Cardiac muscle cell (in vitro differentiated cells and primary cell): ENCODE measurements at regions not wholly inside any gene's neighbourhood (a gene's known extent, or its start where the extent isn't known, plus 50 kb on each side); places are given as distances from the start of the nearest gene placed in this dataset.

Experiments used
- DNase-seq, 2 donors: peaks; one replicate each; pipeline versions ENCODE4 v3.0.0 to v3.0.0-alpha.2; 2010 to 2017; ENCODE audit warnings: low read depth in 1 of 2, low spot score in 1 of 2
- H3K27ac ChIP-seq: fragments of 200-600 bp; sonication (generic); 2 replicates; pipeline ENCODE4 v1.5.1; 2016
- H3K27me3 ChIP-seq: fragments of 200-600 bp; sonication (generic); 2 replicates; pipeline ENCODE4 v1.6.0; 2016; ENCODE audit warnings: control low read depth
- H3K36me3 ChIP-seq: fragments of 200-600 bp; sonication (generic); 2 replicates; pipeline ENCODE4 v1.5.1; 2016; ENCODE audit warnings: control low read depth
- H3K4me1 ChIP-seq: fragments of 200-600 bp; sonication (generic); 2 replicates; pipeline ENCODE4 v1.8.1; 2017; ENCODE audit warnings: low read depth, mild to moderate bottlenecking, mixed run types
- H3K4me3 ChIP-seq: fragments of 200-600 bp; sonication (generic); 2 replicates; pipeline ENCODE4 v1.5.1; 2016; ENCODE audit warnings: mild to moderate bottlenecking
- H3K9me3 ChIP-seq: fragments of 200-600 bp; sonication (generic); 2 replicates; pipeline ENCODE4 v1.5.1; 2017; ENCODE audit warnings: low read depth, mild to moderate bottlenecking, control low read depth
- CTCF ChIP-seq: IDR thresholded peaks from 2 replicates; pipeline ENCODE4 v1.5.1; 2012; ENCODE audit warnings: low read depth, mild to moderate bottlenecking, low read length

DNA sequence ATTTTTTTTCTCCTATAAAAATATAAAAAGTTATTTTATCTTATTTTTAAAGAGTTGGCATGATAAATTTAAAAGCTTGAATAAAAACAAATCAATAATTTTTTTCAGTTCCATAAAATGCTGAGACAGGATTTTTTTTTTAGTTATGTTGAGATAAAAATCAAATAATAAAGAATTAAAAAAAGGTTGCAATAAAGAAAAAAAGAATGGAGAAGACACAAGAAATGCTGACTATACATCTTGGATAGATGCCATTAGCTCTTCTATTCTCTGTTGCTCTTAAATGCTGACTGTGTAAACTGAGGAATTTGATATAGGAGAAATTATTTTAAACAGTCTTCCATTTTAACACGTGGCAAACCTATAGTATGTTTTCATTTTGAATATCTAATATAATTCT, 2298.5 kb downstream of the MRPL39 start:
- no peaks in the 10 kb centered on the region for H3K4me1 ChIP-seq
- no peak overlapping the region for H3K4me3 ChIP-seq
- no peak for DNase-seq
- no peak for TF ChIP-seq CTCF
- no peak overlapping the region for H3K27ac ChIP-seq
- no peaks in the 10 kb centered on the region for H3K36me3 ChIP-seq
- H3K9me3 ChIP-seq: no peaks in the 10 kb centered on the region
- H3K27me3 ChIP-seq: no peaks in the 10 kb centered on the region

GRCh38 chr21:23307065-23307464, 2300.2 kb downstream of the MRPL39 start:
- DNase-seq: no peak
- Histone ChIP-seq H3K9me3 (no peaks in the 10 kb centered on the region), H3K27me3 (no peaks in the 10 kb centered on the region), H3K4me3 (no peak overlapping the region), H3K36me3 (no peaks in the 10 kb centered on the region), H3K4me1 (no peaks in the 10 kb centered on the region), H3K27ac (no peak overlapping the region)
- TF ChIP-seq CTCF: no peak

- no peak for DNase-seq
- Histone ChIP-seq H3K4me3 (no peak overlapping the region), H3K27ac (no peak overlapping the region), H3K4me1 (no peaks in the 10 kb centered on the region), H3K27me3 (no peaks in the 10 kb centered on the region), H3K9me3 (no peaks in the 10 kb centered on the region), H3K36me3 (no peaks in the 10 kb centered on the region)
- TF ChIP-seq CTCF: no peak
Observed at GRCh38 chr21:23292292-23292691, 2294.1 kb downstream of the NCAM2 start.

GRCh38 chr21:23281917-23282316, 2283.7 kb downstream of the NCAM2 start:
- no peaks in the 10 kb centered on the region for H3K27me3 ChIP-seq
- no peaks in the 10 kb centered on the region for H3K36me3 ChIP-seq
- no peaks in the 10 kb centered on the region for H3K9me3 ChIP-seq
- no peak overlapping the region for H3K4me3 ChIP-seq
- TF ChIP-seq CTCF: no peak
- no peak for DNase-seq
- H3K4me1 ChIP-seq: no peaks in the 10 kb centered on the region
- no peak overlapping the region for H3K27ac ChIP-seq

- TF ChIP-seq CTCF: no peak
- H3K4me3 ChIP-seq: no peak overlapping the region
Observed at GRCh38 chr21:23249760-23250159, 2251.6 kb downstream of the NCAM2 start.

GRCh38 chr21:23247334-23247733, 2249.1 kb downstream of the NCAM2 start:
- no peaks in the 10 kb centered on the region for H3K36me3 ChIP-seq
- no peaks in the 10 kb centered on the region for H3K4me1 ChIP-seq
- H3K4me3 ChIP-seq: no peak overlapping the region
- peak in 1 of 2 donors; percentile 39 for DNase-seq
- H3K27me3 ChIP-seq: no peaks in the 10 kb centered on the region
- H3K9me3 ChIP-seq: no peaks in the 10 kb centered on the region
- TF ChIP-seq CTCF: no peak
- H3K27ac ChIP-seq: no peak overlapping the region

More at GRCh38 chr21:23249760-23250159, 2251.6 kb downstream of the NCAM2 start:
- Histone ChIP-seq H3K27me3 (no peaks in the 10 kb centered on the region), H3K27ac (no peak overlapping the region), H3K4me1 (no peaks in the 10 kb centered on the region), H3K9me3 (no peaks in the 10 kb centered on the region), H3K36me3 (no peaks in the 10 kb centered on the region)
- no peak for DNase-seq
